ENCODE measurements at regions not wholly inside any gene's neighbourhood (a gene's known extent, or its start where the extent isn't known, plus 50 kb on each side); places are given as distances from the start of the nearest gene placed in this dataset.
"Not testable (repeated sequence)": the region's sequence is repeated elsewhere in the genome, so short reads cannot be mapped to it uniquely, and the experiment has no call there.

DNA sequence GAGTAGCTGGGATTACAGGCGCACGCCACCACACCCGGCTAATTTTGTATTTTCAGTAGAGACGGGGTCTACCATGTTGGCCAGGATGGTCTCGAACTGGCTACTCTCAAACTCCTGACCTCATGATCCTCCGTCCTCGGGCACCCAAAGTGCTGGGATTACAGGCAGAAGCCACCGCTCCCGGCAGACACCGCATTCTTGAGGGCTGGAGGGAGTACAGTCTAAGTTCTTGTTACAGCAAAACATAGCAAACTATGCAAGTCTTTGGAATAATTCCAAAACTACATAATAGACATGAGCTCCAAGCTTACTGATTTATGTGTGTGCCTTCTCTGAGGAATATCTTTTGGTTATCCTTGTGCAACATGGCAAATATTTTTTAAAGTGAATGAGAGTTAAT, 299.1 kb upstream of the ZNF658 start:
- not testable (repeated sequence) for H3K4me3 ChIP-seq (ENCODE audit: low read depth, low read length)
- peak; percentile 87 for DNase-seq (ENCODE audit: low read depth)

DNA sequence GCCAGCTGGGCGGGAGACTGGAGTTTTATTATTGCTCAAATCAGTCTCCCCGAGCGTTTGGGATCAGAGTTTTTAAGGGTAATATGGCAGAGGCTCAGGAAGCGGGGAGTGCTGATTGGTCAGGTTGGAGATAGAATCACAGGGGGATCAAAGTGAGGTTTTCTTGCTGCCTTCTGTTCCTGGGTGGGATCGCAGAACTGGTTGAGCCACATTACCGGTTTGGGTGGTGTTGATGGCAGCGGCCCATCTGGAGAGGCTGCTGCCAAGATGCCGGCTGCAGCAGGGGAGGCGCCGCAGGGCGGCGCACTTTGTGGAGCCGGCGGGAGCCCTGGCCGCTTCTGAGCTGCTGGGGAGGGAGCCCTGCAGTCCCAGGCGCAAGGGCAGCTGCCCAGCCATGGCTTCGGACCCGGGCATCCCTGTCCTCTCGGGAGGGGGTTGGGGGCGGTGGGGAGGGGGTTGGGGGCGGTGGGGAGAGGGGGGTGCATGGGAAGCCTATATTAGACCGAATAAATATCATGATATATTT, 268.9 kb upstream of the ZNF658 start:
- not testable (repeated sequence) for DNase-seq (ENCODE audit: low read depth); H3K4me3 ChIP-seq (ENCODE audit: low read depth, low read length)

DNA sequence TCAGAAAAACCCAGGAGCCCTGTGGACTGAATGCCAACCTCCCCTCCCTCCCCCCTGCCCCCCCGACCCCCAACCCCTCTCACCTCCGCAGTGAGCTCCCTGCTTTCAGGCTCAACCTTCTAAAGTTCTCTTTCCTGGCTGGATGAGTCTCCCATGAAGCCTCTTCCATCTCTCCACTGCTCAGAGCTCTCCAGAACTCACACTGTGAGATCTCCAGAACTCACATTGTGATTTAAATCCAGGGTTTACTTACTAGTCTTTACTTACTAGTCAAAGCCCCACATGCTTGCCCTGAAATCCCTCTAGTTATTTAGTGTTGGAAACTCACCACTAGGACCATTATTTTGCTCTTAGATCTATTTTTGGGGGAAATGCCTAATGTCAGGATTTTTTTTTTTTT, 252.8 kb upstream of the ZNF658 start:
- H3K4me3 ChIP-seq (ENCODE audit: low read depth, low read length); DNase-seq (ENCODE audit: low read depth): not testable (repeated sequence)

DNA sequence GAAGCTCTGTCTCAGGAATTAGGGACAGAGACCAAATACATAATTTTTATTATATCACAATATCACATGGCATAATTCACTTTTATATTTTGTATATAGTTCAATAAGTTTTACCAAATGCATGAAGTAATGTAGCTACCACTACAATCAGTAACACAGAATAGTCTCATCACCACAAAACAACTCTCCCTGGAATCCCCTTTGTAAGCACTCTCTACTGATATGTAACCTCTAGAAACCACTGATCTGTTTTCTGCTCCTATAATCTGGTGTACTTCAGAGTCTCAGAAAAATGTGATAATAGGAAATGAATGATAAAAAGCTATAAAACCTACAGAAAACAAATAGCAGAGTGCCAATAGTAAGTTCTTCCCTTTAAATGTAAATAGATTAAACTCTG, 210.3 kb upstream of the ZNF658 start:
- not testable (repeated sequence) for DNase-seq (ENCODE audit: low read depth); H3K4me3 ChIP-seq (ENCODE audit: low read depth, low read length)

DNA sequence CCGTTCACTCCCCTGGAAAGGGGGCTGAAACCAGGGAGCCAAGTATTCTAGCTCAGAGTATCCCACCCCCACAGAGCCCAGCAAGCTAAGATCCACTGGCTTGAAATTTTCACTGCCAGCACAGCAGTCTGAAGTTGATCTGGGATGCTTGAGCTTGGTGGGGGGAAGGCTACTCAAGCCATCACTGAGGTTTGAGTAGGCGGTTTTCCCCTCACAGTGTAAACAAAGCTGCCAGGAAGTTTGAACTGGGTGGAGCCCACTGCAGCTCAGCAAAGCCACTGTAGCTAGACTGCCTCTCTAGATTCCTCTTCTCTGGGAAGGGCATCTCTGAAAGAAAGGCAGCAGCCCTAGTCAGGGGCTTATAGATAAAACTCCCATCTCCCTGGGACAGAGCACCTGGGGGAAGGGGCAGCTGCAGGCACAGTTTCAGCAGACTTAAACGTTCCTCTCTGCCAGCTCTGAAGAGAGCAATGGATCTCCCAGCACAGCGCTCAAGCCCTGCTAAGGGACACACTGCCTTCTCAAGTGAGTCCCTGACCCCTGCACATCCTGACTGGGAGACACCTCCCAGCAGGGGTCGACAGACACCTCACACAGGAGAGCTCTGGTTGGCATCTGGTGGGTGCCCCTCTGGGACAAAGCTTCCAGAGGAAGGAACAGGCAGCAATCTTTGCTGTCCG, 204.8 kb upstream of the ZNF658 start:
- H3K4me3 ChIP-seq (ENCODE audit: low read depth, low read length); DNase-seq (ENCODE audit: low read depth): not testable (repeated sequence)

GRCh38 chr9:66697343-66698065, 203.0 kb upstream of the ZNF658 start:
- not testable (repeated sequence) for H3K4me3 ChIP-seq (ENCODE audit: low read depth, low read length); DNase-seq (ENCODE audit: low read depth)

DNA sequence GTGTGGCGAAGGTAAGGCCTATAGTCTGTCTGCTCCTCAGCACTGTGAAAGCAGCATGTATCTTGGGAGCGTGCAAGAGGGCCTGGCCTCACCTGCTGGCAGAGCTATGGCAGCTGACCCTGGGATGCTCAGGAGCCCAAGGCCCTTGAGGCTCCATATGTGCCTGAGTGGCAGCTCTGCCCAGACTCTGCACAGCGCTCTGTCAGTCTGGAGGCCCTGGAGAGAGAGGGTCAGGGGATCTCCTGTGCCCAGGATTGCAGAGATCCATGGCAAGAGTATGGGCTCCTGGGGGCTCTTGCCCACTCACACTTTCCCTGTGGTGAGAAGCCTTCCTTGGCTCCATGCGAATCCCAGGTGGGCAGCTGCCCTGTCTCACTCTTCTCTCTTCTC, 202.5 kb upstream of the ZNF658 start:
- H3K4me3 ChIP-seq (ENCODE audit: low read depth, low read length); DNase-seq (ENCODE audit: low read depth): not testable (repeated sequence)

DNA sequence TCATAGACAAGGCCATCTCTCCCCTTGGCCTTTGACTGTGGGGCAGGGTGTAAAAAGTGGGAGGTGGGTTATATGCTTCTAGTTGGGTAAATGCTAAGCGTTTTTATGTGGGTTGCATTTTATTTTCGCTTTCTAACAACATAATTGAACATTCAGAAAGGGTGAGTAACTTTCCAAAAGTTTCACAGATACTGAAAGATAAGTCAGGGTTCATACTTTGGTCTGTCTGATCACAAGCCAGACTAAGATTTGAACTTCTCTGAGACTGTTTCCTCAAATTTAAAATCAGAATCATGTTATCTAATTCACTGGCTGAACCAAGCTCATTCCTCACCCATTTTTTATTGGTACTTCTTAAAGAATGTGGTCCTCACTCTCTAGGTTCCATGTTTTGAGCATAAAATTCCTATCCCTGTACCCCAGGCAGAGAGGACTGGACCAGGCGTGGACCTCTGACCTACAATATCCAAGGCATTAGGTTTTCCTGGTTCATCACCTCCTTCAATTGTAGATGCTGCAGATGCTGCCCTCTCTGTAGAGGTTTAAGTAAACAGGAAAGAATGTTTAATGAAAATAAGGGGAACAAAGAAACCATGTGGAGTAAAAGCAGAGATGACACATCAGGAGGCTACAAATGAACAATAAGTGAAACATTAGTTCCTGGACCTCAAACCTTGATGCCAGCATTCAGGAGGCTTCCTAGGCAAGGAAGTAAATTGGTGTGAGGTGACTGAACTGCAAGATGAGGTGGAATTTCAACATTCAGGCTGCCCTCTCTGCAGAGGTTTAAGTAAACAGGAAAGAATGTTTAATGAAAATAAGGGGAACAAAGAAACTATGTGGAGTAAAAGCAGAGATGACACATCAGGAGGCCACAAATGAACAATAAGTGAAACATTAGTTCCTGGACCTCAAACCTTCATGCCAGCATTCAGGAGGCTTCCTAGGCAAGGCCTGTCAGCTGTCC, 198.8 kb upstream of the ZNF658 start:
- DNase-seq (ENCODE audit: low read depth); H3K4me3 ChIP-seq (ENCODE audit: low read depth, low read length): not testable (repeated sequence)

GRCh38 chr9:66711553-66711952, 189.0 kb upstream of the ZNF658 start:
- DNase-seq (ENCODE audit: low read depth); H3K4me3 ChIP-seq (ENCODE audit: low read depth, low read length): not testable (repeated sequence)

DNA sequence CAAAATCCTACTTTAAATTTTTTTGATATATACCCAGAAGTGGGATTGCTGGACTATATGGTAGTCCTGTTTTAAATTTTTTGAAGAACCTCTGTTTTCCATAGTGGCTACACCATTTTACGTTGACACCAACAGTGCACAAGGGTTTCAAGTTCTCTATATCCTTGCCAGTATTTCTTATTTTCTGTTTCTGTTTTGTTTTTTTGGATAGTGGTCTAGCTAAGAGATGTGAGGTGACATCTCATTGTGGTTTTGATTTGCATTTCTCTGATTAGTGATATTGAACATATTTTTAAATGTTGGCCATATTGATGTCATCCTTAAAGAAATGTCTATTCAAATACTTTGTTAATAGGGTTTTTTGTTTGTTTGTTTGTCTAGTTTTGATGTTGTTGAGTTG, 187.7 kb upstream of the ZNF658 start:
- DNase-seq (ENCODE audit: low read depth); H3K4me3 ChIP-seq (ENCODE audit: low read depth, low read length): not testable (repeated sequence)

DNA sequence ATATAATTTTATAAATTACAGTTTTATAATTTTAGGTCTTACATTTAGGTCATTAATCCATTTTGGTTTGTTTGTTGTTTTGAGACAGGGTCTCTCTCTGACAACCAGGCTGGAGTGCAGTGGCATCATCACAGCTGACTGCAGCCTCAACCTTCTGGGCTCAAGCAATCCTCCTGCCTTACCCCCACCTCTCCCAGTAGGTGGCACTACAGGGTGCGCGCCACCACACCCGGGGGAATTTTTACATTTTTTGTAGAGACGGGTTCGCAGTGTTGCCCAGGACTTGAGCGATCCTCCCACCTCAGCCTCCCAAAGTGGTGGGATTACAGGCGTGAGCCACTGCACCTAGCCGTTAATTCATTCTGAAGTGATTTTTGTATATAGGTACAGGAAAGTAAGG, 187.0 kb upstream of the ZNF658 start:
- DNase-seq (ENCODE audit: low read depth); H3K4me3 ChIP-seq (ENCODE audit: low read depth, low read length): not testable (repeated sequence)

- H3K4me3 ChIP-seq (ENCODE audit: low read depth, low read length); DNase-seq (ENCODE audit: low read depth): not testable (repeated sequence)
Measured at GRCh38 chr9:66720845-66721244, 179.7 kb upstream of the ZNF658 start.

DNA sequence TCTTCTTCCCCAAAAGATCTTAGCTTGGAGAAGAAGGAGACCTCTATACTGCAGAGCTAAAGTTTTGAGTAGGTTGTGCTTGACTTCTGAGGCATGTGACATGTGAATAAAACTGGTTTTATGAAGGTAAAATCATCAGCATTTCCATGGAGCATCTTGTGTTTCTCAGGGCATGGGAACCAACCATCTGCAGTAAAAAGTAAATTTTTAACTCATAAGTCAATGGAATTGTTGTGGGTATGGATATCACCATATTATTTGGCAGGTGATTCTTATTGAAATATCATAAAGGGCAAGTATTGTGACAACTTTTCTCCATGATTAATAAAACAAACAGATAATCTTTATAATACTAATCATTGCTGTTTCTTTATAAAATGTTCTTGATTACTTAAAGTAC, 173.0 kb upstream of the ZNF658 start:
- not testable (repeated sequence) for DNase-seq (ENCODE audit: low read depth); H3K4me3 ChIP-seq (ENCODE audit: low read depth, low read length)

DNA sequence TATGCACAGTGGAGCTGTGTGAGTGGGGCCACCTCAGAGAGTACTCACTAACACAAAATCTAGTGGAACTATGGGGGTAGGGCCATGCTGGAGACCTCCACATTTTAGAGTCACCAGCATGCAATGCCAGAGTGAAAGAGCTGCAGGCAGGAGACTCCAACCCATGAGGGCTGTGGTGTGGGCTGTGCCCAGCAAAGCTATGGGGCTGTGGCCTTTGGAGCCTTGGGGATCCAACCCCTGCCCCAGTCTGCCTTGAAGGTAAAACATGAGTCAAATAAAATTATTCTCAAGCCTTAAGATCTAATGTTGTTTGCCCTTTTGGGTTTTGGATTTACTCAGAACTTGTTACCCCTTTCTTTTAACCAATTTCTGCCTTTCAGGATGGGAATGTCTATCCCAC, 163.8 kb upstream of the ZNF658 start:
- not testable (repeated sequence) for DNase-seq (ENCODE audit: low read depth); H3K4me3 ChIP-seq (ENCODE audit: low read depth, low read length)

DNA sequence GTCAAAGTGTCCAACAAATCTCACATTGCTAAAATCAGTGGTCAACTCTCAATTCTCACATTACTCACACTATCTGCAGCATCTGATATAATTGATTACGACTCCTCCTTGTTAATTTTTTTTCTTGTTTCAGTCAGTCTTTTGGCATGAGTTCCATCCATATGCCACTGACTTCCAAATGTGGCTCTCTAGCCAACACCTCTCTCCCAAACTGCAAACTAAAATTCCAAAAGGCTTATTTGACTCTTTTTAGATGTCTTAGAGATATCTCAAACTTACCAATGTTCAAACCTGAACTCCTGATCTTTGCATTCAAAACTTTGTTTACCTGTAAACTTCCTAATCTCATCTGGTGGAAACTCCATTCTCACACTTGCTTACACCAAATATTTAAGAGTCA, 162.1 kb upstream of the ZNF658 start:
- H3K4me3 ChIP-seq (ENCODE audit: low read depth, low read length); DNase-seq (ENCODE audit: low read depth): not testable (repeated sequence)

DNA sequence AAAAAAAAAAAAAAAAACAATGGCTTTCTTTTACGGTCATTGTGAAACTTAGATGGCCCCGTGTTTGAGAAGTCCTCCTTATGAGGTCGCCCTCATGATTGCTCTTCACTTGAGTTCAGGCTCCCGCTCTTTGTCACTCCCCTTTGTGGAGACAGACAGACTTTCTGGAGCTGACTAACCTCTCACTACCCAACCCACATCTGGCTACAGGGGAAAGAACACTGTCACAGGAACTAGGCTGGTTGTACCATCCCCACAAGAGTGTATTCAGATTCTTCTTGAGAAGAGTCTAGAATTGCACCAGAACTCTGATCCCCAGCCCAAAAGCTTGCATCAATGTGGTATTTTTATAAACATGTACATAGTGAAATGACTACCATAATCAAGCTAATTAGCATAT, 160.4 kb upstream of the ZNF658 start:
- DNase-seq (ENCODE audit: low read depth); H3K4me3 ChIP-seq (ENCODE audit: low read depth, low read length): not testable (repeated sequence)

DNA sequence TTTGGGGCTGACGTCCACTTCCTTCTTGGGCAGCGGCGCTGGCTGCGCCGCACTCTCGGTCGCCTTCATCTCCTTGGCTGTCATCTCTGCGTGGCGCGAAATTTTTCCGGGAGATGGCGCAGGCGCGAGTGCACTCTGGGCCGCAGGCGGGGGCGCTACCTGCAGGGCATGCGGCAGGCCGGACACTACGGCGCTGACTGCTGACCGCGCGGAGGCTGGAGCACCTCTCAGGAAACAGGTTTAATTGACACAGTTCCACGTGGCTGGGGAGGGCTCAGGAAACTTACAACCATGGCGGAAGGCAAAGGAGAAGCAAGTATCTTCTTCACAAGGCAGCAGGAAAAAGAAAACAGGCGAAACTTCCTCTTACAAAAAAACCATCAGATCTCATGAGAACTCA, 154.7 kb upstream of the ZNF658 start:
- DNase-seq (ENCODE audit: low read depth); H3K4me3 ChIP-seq (ENCODE audit: low read depth, low read length): not testable (repeated sequence)

GRCh38 chr9:66752324-66752923, 148.1 kb upstream of the ZNF658 start:
- not testable (repeated sequence) for H3K4me3 ChIP-seq (ENCODE audit: low read depth, low read length); DNase-seq (ENCODE audit: low read depth)
